ENCODE measurements at regions not wholly inside any gene's neighbourhood (a gene's known extent, or its start where the extent isn't known, plus 50 kb on each side); places are given as distances from the start of the nearest gene placed in this dataset.
"Not testable (repeated sequence)": the region's sequence is repeated elsewhere in the genome, so short reads cannot be mapped to it uniquely, and the experiment has no call there.

DNA sequence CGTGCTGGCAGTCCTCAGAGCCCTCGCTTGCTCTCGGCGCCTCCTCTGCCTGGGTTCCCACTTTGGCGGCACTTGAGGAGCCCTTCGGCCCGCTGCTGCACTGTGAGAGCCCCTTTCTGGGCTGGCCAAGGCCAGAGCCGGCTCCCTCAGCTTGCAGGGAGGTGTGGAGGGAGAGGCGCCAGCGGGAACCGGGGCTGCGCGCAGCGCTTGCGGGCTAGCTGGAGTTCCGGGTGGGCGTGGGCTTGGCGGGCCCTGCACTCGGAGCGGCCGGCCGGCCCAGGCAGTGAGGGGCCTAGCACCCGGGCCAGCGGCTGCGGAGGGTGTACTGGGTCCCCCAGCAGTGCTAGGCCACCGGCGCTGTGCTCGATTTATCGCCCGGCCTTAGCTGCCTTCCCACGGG is 124.1 kb upstream of the NT5E start:
- CTCF ChIA-PET; in situ Hi-C loops (cut with MboI; ENCODE audit: low sequenced_read_pairs): not testable (repeated sequence)

More for the DNA sequence above, 124.1 kb upstream of the NT5E start:
- POLR2A ChIA-PET (ENCODE audit: unreplicated experiment); H2BK5ac ChIP-seq (ENCODE audit: low read depth, low read length, poor library complexity, severe bottlenecking); H3K9ac ChIP-seq (ENCODE audit: low read depth, low read length); H3K14ac ChIP-seq (replicated peaks; ENCODE audit: low read depth, low read length); H3K4me3 ChIP-seq (ENCODE audit: insufficient read depth, low read depth, low read length); H3K79me1 ChIP-seq (ENCODE audit: low read depth in 1 of 2, low read length in 2 of 2); H4K20me1 ChIP-seq (ENCODE audit: insufficient read depth, low read length); H3K4me1 ChIP-seq (ENCODE audit: control insufficient read depth, insufficient read depth, low read length); H2AK9ac ChIP-seq (replicated peaks; ENCODE audit: low read depth, low read length, poor library complexity); H3K9me3 ChIP-seq (ENCODE audit: control insufficient read depth, insufficient read depth, low read length); BruUV-seq (replicated peaks); ATAC-seq (ENCODE audit: low read depth); H3K27ac ChIP-seq (ENCODE audit: insufficient read depth, low read length); H2AFZ ChIP-seq (replicated peaks; ENCODE audit: low read length, poor library complexity); H4K8ac ChIP-seq (ENCODE audit: low read depth in 2 of 2, low read length in 2 of 2); dilution Hi-C loops (cut with HindIII; ENCODE audit: low sequenced_read_pairs, unreplicated experiment); H3K4me2 ChIP-seq (ENCODE audit: low read depth, low read length); H3K56ac ChIP-seq (ENCODE audit: extremely low read depth, insufficient read depth, low read length); H3K9me1 ChIP-seq (ENCODE audit: insufficient read depth, low read length); H4K91ac ChIP-seq (ENCODE audit: insufficient read depth, low read depth, low read length); DNase-seq; H2BK120ac ChIP-seq (ENCODE audit: low read depth, low read length); H2BK15ac ChIP-seq (ENCODE audit: low read depth, low read length); H3K18ac ChIP-seq (ENCODE audit: low read depth, low read length); H3K4ac ChIP-seq (ENCODE audit: low read depth, low read length); H3K23ac ChIP-seq (ENCODE audit: low read depth, low read length); H2AK5ac ChIP-seq (ENCODE audit: low read depth, low read length); H2BK20ac ChIP-seq (ENCODE audit: low read depth, low read length); H3K36me3 ChIP-seq (ENCODE audit: control insufficient read depth, insufficient read depth, low read length); H4K5ac ChIP-seq (ENCODE audit: low read depth, low read length): not testable (repeated sequence)
- H3K27me3 ChIP-seq (ENCODE audit: control insufficient read depth, insufficient read depth, low read length): peaks cover 15% of the 10 kb centered on the region
- no CpG with 5 or more reads among the region's 31 CpGs for WGBS, 2 experiments (ENCODE audit: extremely low coverage in 2 of 2, insufficient read length in 1 of 2)
- intact Hi-C loops (cut with micrococcal nuclease): loop anchor here (10.0 kb wide), 2 partner anchors 561 to 1441 kb away; partner anchors contain the start of gene TBX18

All from IMR-90 (cell line).